ENCODE measurements at regions not wholly inside any gene's neighbourhood (a gene's known extent, or its start where the extent isn't known, plus 50 kb on each side); places are given as distances from the start of the nearest gene placed in this dataset.

GRCh38 chr4:138696058-138696457 is 319.5 kb upstream of the NOCT start:
- no peak for TF ChIP-seq EZH2 (IDR thresholded peaks at IDR 0.05)
- TF ChIP-seq POLR2AphosphoS5 (IDR thresholded peaks at IDR 0.05; ENCODE audit: borderline replicate concordance, low read depth, low read length) = no peak
